GM12892 (cell line): ENCODE measurements at regions not wholly inside any gene's neighbourhood (a gene's known extent, or its start where the extent isn't known, plus 50 kb on each side); places are given as distances from the start of the nearest gene placed in this dataset.

Experiments used
- POLR2A ChIP-seq: IDR thresholded peaks from 2 replicates; pipeline ENCODE4 v1.6.1; 2011; ENCODE audit warnings: low read depth, low read length, control low read depth
- TAF1 ChIP-seq: IDR thresholded peaks from 2 replicates; pipeline ENCODE4 v1.6.1; 2011; ENCODE audit warnings: low read depth, mild to moderate bottlenecking, control low read depth, low read length, borderline replicate concordance

DNA sequence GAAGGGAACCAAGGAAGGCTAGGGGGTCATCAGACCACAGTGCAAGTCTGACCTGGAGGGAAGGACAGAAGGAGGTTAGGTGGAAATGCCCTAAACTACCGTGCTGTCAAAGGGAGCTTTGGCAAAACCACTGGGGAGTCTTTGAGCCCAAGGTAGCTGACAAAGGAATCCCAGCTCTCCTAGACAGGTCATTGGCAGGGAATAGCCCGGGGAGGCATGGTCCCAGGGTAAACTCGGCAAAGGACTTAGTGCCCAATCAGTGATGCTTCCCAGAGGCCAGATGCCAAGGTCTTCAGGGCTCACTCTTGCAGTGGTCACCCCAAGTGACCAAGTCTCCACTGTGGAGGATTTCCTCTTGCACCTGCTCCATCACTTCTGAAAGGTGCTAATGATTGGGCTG, 102.3 kb upstream of the CDYL start:
- TF ChIP-seq POLR2A (no peak), TAF1 (no peak)
